ENCODE measurements at regions not wholly inside any gene's neighbourhood (a gene's known extent, or its start where the extent isn't known, plus 50 kb on each side); places are given as distances from the start of the nearest gene placed in this dataset.

GRCh38 chr2:15790326-15790725, 150.0 kb upstream of the MYCN start:
- no peaks in the 10 kb centered on the region for H3K36me3 Mint-ChIP-seq (ENCODE audit: insufficient read depth)
- DNase-seq (ENCODE audit: low spot score in 2 of 2), result no peak
- no peaks in the 10 kb centered on the region for H3K4me1 Mint-ChIP-seq
- no peaks in the 10 kb centered on the region for H3K27me3 Mint-ChIP-seq
- no peak overlapping the region for H3K4me3 Mint-ChIP-seq
- H3K9me3 Mint-ChIP-seq, result no peaks in the 10 kb centered on the region
- H3K27ac Mint-ChIP-seq (ENCODE audit: low read depth), result no peak overlapping the region
- no peak for ATAC-seq (replicated peaks; ENCODE audit: extremely low read depth, poor library complexity, severe bottlenecking)

GRCh38 chr2:15790838-15791237, 149.5 kb upstream of the MYCN start:
- DNase-seq (ENCODE audit: low spot score in 2 of 2) (no peak), ATAC-seq (replicated peaks; ENCODE audit: extremely low read depth, poor library complexity, severe bottlenecking) (no peak)
- H3K27me3 Mint-ChIP-seq, result no peaks in the 10 kb centered on the region
- H3K27ac Mint-ChIP-seq (ENCODE audit: low read depth), result no peak overlapping the region
- H3K9me3 Mint-ChIP-seq, result no peaks in the 10 kb centered on the region
- no peaks in the 10 kb centered on the region for H3K4me1 Mint-ChIP-seq
- no peak overlapping the region for H3K4me3 Mint-ChIP-seq
- no peaks in the 10 kb centered on the region for H3K36me3 Mint-ChIP-seq (ENCODE audit: insufficient read depth)

GRCh38 chr2:15791294-15791693, 149.1 kb upstream of the MYCN start:
- Mint-ChIP-seq H3K9me3 (no peaks in the 10 kb centered on the region), H3K27ac (ENCODE audit: low read depth) (no peak overlapping the region), H3K27me3 (no peaks in the 10 kb centered on the region), H3K4me1 (no peaks in the 10 kb centered on the region), H3K4me3 (no peak overlapping the region), H3K36me3 (ENCODE audit: insufficient read depth) (no peaks in the 10 kb centered on the region)
- DNase-seq (ENCODE audit: low spot score in 2 of 2), result no peak
- ATAC-seq (replicated peaks; ENCODE audit: extremely low read depth, poor library complexity, severe bottlenecking), result no peak

GRCh38 chr2:15792331-15792730, 148.0 kb upstream of the MYCN start:
- H3K4me1 Mint-ChIP-seq, result no peaks in the 10 kb centered on the region

GRCh38 chr2:15793078-15793913, 147.1 kb upstream of the MYCN start:
- Mint-ChIP-seq H3K9me3 (no peaks in the 10 kb centered on the region), H3K36me3 (ENCODE audit: insufficient read depth) (no peaks in the 10 kb centered on the region), H3K4me3 (no peak overlapping the region), H3K4me1 (no peaks in the 10 kb centered on the region), H3K27ac (ENCODE audit: low read depth) (no peak overlapping the region), H3K27me3 (no peaks in the 10 kb centered on the region)
- no peak for DNase-seq (ENCODE audit: low spot score in 2 of 2)
- ATAC-seq (replicated peaks; ENCODE audit: extremely low read depth, poor library complexity, severe bottlenecking), result no peak

More at GRCh38 chr2:15792331-15792730, 148.0 kb upstream of the MYCN start:
- DNase-seq (ENCODE audit: low spot score in 2 of 2) (no peak), ATAC-seq (replicated peaks; ENCODE audit: extremely low read depth, poor library complexity, severe bottlenecking) (no peak)
- Mint-ChIP-seq H3K4me3 (no peak overlapping the region), H3K27me3 (no peaks in the 10 kb centered on the region), H3K9me3 (no peaks in the 10 kb centered on the region), H3K36me3 (ENCODE audit: insufficient read depth) (no peaks in the 10 kb centered on the region), H3K27ac (ENCODE audit: low read depth) (no peak overlapping the region)

- Mint-ChIP-seq H3K9me3 (no peaks in the 10 kb centered on the region), H3K27ac (ENCODE audit: low read depth) (no peak overlapping the region), H3K36me3 (ENCODE audit: insufficient read depth) (no peaks in the 10 kb centered on the region), H3K4me3 (no peak overlapping the region), H3K4me1 (no peaks in the 10 kb centered on the region), H3K27me3 (no peaks in the 10 kb centered on the region)
- no peak for DNase-seq (ENCODE audit: low spot score in 2 of 2)
- no peak for ATAC-seq (replicated peaks; ENCODE audit: extremely low read depth, poor library complexity, severe bottlenecking)
These were observed 146.4 kb upstream of the MYCN start for GRCh38 chr2:15793978-15794377.

- DNase-seq (ENCODE audit: low spot score in 2 of 2) (no peak), ATAC-seq (replicated peaks; ENCODE audit: extremely low read depth, poor library complexity, severe bottlenecking) (no peak)
- Mint-ChIP-seq H3K27me3 (no peaks in the 10 kb centered on the region), H3K4me3 (no peak overlapping the region), H3K36me3 (ENCODE audit: insufficient read depth) (no peaks in the 10 kb centered on the region), H3K27ac (ENCODE audit: low read depth) (no peak overlapping the region), H3K9me3 (no peaks in the 10 kb centered on the region), H3K4me1 (no peaks in the 10 kb centered on the region)
These were observed 145.7 kb upstream of the MYCN start for GRCh38 chr2:15794608-15795134.

GRCh38 chr2:15795426-15795825, 144.9 kb upstream of the MYCN start:
- Mint-ChIP-seq H3K4me1 (no peaks in the 10 kb centered on the region), H3K27me3 (no peaks in the 10 kb centered on the region), H3K27ac (ENCODE audit: low read depth) (no peak overlapping the region), H3K9me3 (no peaks in the 10 kb centered on the region), H3K36me3 (ENCODE audit: insufficient read depth) (no peaks in the 10 kb centered on the region), H3K4me3 (no peak overlapping the region)
- DNase-seq (ENCODE audit: low spot score in 2 of 2) (no peak), ATAC-seq (replicated peaks; ENCODE audit: extremely low read depth, poor library complexity, severe bottlenecking) (no peak)

- H3K27me3 Mint-ChIP-seq, result no peaks in the 10 kb centered on the region
- H3K9me3 Mint-ChIP-seq, result no peaks in the 10 kb centered on the region
- H3K4me3 Mint-ChIP-seq, result no peak overlapping the region
- H3K27ac Mint-ChIP-seq (ENCODE audit: low read depth), result no peak overlapping the region
- no peak for DNase-seq (ENCODE audit: low spot score in 2 of 2)
- H3K36me3 Mint-ChIP-seq (ENCODE audit: insufficient read depth), result no peaks in the 10 kb centered on the region
- H3K4me1 Mint-ChIP-seq, result no peaks in the 10 kb centered on the region
- no peak for ATAC-seq (replicated peaks; ENCODE audit: extremely low read depth, poor library complexity, severe bottlenecking)
These were observed 144.0 kb upstream of the MYCN start for GRCh38 chr2:15796167-15796942.

GRCh38 chr2:15797231-15797938, 143.0 kb upstream of the MYCN start:
- Mint-ChIP-seq H3K27ac (ENCODE audit: low read depth) (no peak overlapping the region), H3K27me3 (no peaks in the 10 kb centered on the region), H3K4me1 (no peaks in the 10 kb centered on the region), H3K4me3 (no peak overlapping the region), H3K36me3 (ENCODE audit: insufficient read depth) (no peaks in the 10 kb centered on the region), H3K9me3 (no peaks in the 10 kb centered on the region)
- DNase-seq (ENCODE audit: low spot score in 2 of 2) (no peak), ATAC-seq (replicated peaks; ENCODE audit: extremely low read depth, poor library complexity, severe bottlenecking) (no peak)

GRCh38 chr2:15797939-15798281, 142.4 kb upstream of the MYCN start:
- no peak for ATAC-seq (replicated peaks; ENCODE audit: extremely low read depth, poor library complexity, severe bottlenecking)
- Mint-ChIP-seq H3K27me3 (no peaks in the 10 kb centered on the region), H3K27ac (ENCODE audit: low read depth) (no peak overlapping the region), H3K36me3 (ENCODE audit: insufficient read depth) (no peaks in the 10 kb centered on the region), H3K4me1 (no peaks in the 10 kb centered on the region), H3K4me3 (no peak overlapping the region), H3K9me3 (no peaks in the 10 kb centered on the region)
- DNase-seq (ENCODE audit: low spot score in 2 of 2), result no peak

- ATAC-seq (replicated peaks; ENCODE audit: extremely low read depth, poor library complexity, severe bottlenecking) (no peak), DNase-seq (ENCODE audit: low spot score in 2 of 2) (no peak)
- H3K36me3 Mint-ChIP-seq (ENCODE audit: insufficient read depth), result no peaks in the 10 kb centered on the region
- no peak overlapping the region for H3K27ac Mint-ChIP-seq (ENCODE audit: low read depth)
- H3K4me3 Mint-ChIP-seq, result no peak overlapping the region
- no peaks in the 10 kb centered on the region for H3K4me1 Mint-ChIP-seq
- no peaks in the 10 kb centered on the region for H3K27me3 Mint-ChIP-seq
- H3K9me3 Mint-ChIP-seq, result no peaks in the 10 kb centered on the region
These were observed 141.5 kb upstream of the MYCN start for GRCh38 chr2:15798701-15799431.
